SU-DHL-6 (cell line): ENCODE measurements at regions not wholly inside any gene's neighbourhood (a gene's known extent, or its start where the extent isn't known, plus 50 kb on each side); places are given as distances from the start of the nearest gene placed in this dataset.

ENCODE experiments used
- CTCF ChIP-seq: fragments of 200-600 bp; sonication (generic); IDR thresholded peaks from one replicate; pipeline ENCODE4 v1.5.1; 2017; ENCODE audit warnings: antibody characterized with exemption, mild to moderate bottlenecking, low read length, moderate library complexity; ENCODE audit not compliant: insufficient read depth, poor library complexity, severe bottlenecking
- EZH2phosphoT487 ChIP-seq: fragments of 200-600 bp; sonication (generic), shearing (Covaris generic); conservative IDR thresholded peaks from 2 replicates; pipeline ENCODE4 v1.6.1; 2018; ENCODE audit warnings: mild to moderate bottlenecking, antibody characterized with exemption, low read length, moderate library complexity, mixed read lengths

GRCh38 chr5:54651482-54652076 lies 134.0 kb downstream of the SNX18 start:
- no peak for TF ChIP-seq CTCF
- no peak for TF ChIP-seq EZH2phosphoT487
